ENCODE measurements at regions not wholly inside any gene's neighbourhood (a gene's known extent, or its start where the extent isn't known, plus 50 kb on each side); places are given as distances from the start of the nearest gene placed in this dataset.

GRCh38 chr12:77578466-77579220, 252.1 kb upstream of the NAV3 start:
- ChIA-PET CTCF (no interaction called here), POLR2A (interaction anchor here (0.7 kb wide), 1 partner anchor 242 kb away, joined by 4 read pairs; no protein-coding TSS in a partner anchor)

- ChIA-PET POLR2A (no interaction called here), CTCF (no interaction called here)
Measured at GRCh38 chr12:77577791-77578190, 252.9 kb upstream of the NAV3 start.

- ChIA-PET CTCF (no interaction called here), POLR2A (no interaction called here)
Measured at GRCh38 chr12:77575376-77575919, 255.2 kb upstream of the NAV3 start.

GRCh38 chr12:77572371-77572770, 258.3 kb upstream of the NAV3 start:
- ChIA-PET POLR2A (no interaction called here), CTCF (no interaction called here)

- POLR2A ChIA-PET = no interaction called here
- CTCF ChIA-PET = no interaction called here
Measured at GRCh38 chr12:77571768-77572167, 258.9 kb upstream of the NAV3 start.

GRCh38 chr12:77571127-77571526, 259.6 kb upstream of the NAV3 start:
- POLR2A ChIA-PET = no interaction called here
- CTCF ChIA-PET = no interaction called here

- ChIA-PET POLR2A (no interaction called here), CTCF (no interaction called here)
Measured at GRCh38 chr12:77569876-77570275, 260.8 kb upstream of the NAV3 start.

GRCh38 chr12:77560714-77561113, 270.0 kb upstream of the NAV3 start:
- POLR2A ChIA-PET = no interaction called here
- CTCF ChIA-PET = no interaction called here

GRCh38 chr12:77559400-77560074, 271.2 kb upstream of the NAV3 start:
- POLR2A ChIA-PET = no interaction called here
- CTCF ChIA-PET = no interaction called here

GRCh38 chr12:77555074-77555473, 275.6 kb upstream of the NAV3 start:
- CTCF ChIA-PET = no interaction called here
- POLR2A ChIA-PET = no interaction called here

GRCh38 chr12:77553976-77554619, 276.6 kb upstream of the NAV3 start:
- CTCF ChIA-PET = no interaction called here
- POLR2A ChIA-PET = no interaction called here

GRCh38 chr12:77549383-77550128, 281.1 kb upstream of the NAV3 start:
- ChIA-PET POLR2A (no interaction called here), CTCF (no interaction called here)

GRCh38 chr12:77548797-77549196, 281.9 kb upstream of the NAV3 start:
- ChIA-PET CTCF (no interaction called here), POLR2A (no interaction called here)

GRCh38 chr12:77540097-77540496, 290.6 kb upstream of the NAV3 start:
- ChIA-PET CTCF (no interaction called here), POLR2A (no interaction called here)

- ChIA-PET POLR2A (no interaction called here), CTCF (no interaction called here)
Measured at GRCh38 chr12:77537663-77538062, 293.0 kb upstream of the NAV3 start.

GRCh38 chr12:77535734-77536133, 295.0 kb upstream of the NAV3 start:
- ChIA-PET CTCF (no interaction called here), POLR2A (no interaction called here)

- CTCF ChIA-PET = no interaction called here
- POLR2A ChIA-PET = no interaction called here
Measured at GRCh38 chr12:77531912-77532311, 298.8 kb upstream of the NAV3 start.

GRCh38 chr12:77522247-77522646, 308.4 kb upstream of the NAV3 start:
- CTCF ChIA-PET = no interaction called here

GRCh38 chr12:77521508-77522115, 309.1 kb upstream of the NAV3 start:
- ChIA-PET CTCF (no interaction called here), POLR2A (no interaction called here)

More at GRCh38 chr12:77522247-77522646, 308.4 kb upstream of the NAV3 start:
- POLR2A ChIA-PET = no interaction called here

GRCh38 chr12:77514511-77514910, 316.2 kb upstream of the NAV3 start:
- CTCF ChIA-PET = no interaction called here
- POLR2A ChIA-PET = no interaction called here

Measured in activated CD8-positive, alpha-beta memory T cell treated with anti-CD3 and anti-CD28 coated beads for 36 hours (primary cell).